ENCODE measurements at regions not wholly inside any gene's neighbourhood (a gene's known extent, or its start where the extent isn't known, plus 50 kb on each side); places are given as distances from the start of the nearest gene placed in this dataset.

DNA sequence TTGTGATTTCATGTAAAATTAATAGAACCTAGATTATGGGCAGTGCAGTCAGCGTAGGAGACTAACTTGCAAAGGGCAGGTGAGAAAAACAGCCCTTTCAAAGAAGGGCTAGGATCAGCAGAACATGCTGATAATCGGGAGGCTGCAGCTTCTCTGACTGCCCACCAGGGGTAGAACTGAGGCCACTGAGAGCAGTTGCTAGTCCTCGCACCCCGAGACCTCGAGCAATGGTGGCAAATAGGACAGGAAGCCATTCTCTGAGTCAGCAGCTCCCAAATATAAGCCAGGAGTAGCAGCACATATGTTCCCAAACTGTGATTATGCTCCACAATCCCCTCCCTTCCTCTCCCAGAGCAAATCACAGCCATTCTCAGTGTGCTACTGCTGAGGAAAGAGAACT lies 186.5 kb downstream of the MSL3 start:
- intact Hi-C loops (cut with DNase I): no loop called here
- peak in 35 of 42 donors; percentile 1 to 48 (median 20) for DNase-seq

- no peak for DNase-seq
These were observed 189.0 kb upstream of the FRMPD4 start for GRCh38 chrX:11949291-11949690.

DNA sequence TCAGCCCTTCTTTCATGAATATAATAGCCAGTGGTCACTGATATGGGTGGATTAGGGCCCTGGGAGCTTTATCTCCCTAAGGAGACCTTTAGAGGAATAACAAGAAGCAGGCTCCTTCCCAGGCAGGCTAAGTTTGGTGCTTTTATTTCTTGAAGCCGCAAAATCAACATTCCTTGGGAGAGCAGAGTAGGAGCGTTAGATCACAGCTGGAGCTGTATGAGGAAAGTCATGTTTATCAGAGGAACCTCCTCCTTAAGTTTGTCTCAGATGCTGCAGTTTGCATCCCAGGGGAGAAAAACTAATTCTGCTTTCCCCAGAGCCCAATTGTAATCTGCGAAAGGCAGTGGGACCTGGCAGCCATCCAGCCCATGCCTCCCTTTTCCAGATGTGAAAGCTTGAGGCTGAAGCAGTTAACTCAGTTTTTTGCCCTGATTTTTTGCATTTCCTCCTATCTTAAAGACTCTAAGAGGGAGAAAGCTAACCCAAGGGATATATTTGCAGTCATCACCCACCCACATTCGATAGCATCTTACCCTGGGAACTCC lies 186.0 kb upstream of the FRMPD4 start:
- intact Hi-C loops (cut with DNase I): no loop called here
- DNase-seq: no peak

More at GRCh38 chrX:11949291-11949690, 189.0 kb upstream of the FRMPD4 start:
- intact Hi-C loops (cut with DNase I): no loop called here

- intact Hi-C loops (cut with DNase I): no loop called here
These were observed 184.7 kb upstream of the FRMPD4 start for GRCh38 chrX:11953615-11954014.

DNA sequence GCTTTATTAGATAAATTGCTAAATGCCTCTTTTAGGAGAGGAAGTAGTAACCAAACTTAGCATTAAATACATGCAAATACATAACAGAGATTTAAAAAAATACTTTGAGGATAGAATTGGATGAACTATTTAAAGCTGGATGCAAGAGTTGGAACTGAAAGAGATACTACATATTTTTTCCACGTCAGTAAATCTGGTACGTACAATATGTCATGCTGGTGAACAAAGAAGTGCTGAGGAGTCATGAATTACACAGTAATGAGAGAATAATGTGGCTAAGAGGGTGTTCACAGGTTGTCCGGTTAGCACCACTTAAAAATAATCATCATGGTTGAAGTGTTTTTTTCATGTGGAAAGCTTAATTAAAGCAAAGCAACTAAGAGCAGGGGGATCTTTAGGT lies 184.1 kb upstream of the FRMPD4 start:
- DNase-seq: no peak
- intact Hi-C loops (cut with DNase I): no loop called here

More at GRCh38 chrX:11953615-11954014, 184.7 kb upstream of the FRMPD4 start:
- no peak for DNase-seq

DNA sequence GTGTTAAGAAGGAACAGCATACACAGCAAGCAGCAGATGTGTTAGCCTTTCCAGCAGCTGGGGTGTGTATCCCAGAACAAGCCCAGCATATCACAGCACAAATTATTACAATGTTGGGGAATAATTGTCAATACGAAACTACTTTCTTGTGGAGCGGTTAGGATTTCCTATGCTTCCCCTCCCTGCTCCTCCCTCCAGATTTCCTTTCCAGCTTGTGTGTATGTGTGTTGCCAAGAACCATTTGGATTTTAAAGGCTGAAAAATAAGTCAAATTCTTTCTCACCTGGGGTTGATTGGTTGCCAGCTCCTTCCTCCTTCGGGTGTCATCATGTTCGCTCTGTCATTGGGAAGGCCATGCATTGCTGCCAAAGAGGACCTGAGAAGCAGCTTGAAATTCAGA lies 178.2 kb upstream of the FRMPD4 start:
- DNase-seq: no peak
- intact Hi-C loops (cut with DNase I): no loop called here

- intact Hi-C loops (cut with DNase I): no loop called here
- DNase-seq: no peak
These were observed 172.8 kb upstream of the FRMPD4 start for GRCh38 chrX:11965436-11965835.

GRCh38 chrX:11967986-11968869 lies 170.0 kb upstream of the FRMPD4 start:
- no peak for DNase-seq
- intact Hi-C loops (cut with DNase I): no loop called here

GRCh38 chrX:11968991-11969390 lies 169.3 kb upstream of the FRMPD4 start:
- DNase-seq: no peak
- intact Hi-C loops (cut with DNase I): no loop called here

DNA sequence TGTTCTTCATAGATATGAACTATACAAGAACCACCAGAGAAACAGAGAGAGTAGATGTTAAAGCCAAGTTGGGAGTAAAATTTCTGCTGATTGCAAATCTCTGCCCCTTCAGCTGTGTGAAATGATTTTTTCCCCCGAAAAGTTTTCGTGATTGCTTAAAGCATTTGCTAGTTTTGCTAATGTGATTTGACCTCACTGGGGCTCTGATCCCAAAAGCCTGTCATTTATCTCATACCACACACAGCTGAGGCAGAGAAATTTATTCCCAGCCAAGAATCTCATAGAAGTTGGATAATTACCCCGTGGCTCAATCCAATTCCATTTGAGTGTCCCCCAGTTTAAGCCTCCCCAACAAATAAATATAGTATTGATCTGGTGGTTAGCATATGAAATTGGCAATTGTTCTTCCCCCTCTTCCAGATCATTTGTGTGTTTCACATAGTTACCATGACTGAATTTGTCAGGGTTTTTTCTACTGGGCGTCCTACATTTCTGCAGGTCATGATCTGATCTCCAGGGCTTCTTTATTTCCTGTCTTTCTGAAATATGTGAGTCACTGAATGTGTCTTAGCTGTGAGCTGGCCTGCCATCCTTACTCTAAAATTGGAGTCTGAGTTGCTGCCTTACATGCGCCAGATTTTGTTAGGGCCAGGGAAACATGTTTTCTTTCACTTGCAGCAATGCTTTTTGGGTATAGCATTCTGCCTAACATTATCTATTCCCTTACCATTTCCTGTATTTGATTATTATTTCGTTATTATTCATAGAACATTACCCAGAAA lies 167.5 kb upstream of the FRMPD4 start:
- no peak for DNase-seq
- intact Hi-C loops (cut with DNase I): no loop called here

- intact Hi-C loops (cut with DNase I): no loop called here
These were observed 161.6 kb upstream of the FRMPD4 start for GRCh38 chrX:11976663-11977062.

DNA sequence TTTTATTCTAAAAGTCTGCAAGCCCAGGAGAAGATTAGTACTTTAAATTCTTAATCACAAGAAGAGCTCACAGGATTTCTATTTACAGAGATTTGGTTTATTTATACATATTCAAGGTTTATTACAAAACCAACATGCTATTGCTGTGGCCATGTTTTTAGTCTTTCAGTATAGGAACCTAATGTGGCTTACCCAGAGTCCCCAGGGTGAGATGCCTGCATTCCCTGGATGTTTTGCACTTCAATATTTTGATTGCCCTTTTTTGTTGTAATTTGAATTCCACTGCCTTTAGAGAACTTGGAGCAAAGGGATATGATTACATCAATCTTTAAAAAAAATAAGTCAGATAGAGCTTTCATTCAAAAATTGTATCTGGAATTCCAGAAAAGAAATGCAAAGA lies 146.0 kb upstream of the FRMPD4 start:
- DNase-seq: no peak
- intact Hi-C loops (cut with DNase I): no loop called here

More at GRCh38 chrX:11976663-11977062, 161.6 kb upstream of the FRMPD4 start:
- no peak for DNase-seq

DNA sequence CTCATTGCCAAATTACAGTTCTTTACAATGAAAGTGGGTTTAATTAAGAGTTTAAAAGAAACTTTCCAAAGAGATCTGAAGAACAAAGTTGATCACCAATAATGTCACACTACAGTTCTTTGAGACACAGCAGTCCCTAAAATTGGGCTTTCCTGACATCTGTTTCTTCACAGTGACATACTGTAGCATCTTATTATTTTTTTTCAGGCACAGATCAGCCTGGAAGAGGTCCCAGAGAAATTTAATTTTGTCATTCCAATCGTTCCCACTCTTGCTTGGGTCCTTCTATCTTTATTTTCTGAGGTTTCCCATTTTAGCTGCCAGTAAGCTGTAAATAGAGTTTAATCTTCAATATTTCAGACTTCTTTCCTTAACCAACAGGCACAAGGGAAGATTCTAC lies 143.1 kb upstream of the FRMPD4 start:
- DNase-seq: no peak
- intact Hi-C loops (cut with DNase I): no loop called here

- DNase-seq: no peak
- intact Hi-C loops (cut with DNase I): no loop called here
These were observed 141.5 kb upstream of the FRMPD4 start for GRCh38 chrX:11996810-11997209.

DNA sequence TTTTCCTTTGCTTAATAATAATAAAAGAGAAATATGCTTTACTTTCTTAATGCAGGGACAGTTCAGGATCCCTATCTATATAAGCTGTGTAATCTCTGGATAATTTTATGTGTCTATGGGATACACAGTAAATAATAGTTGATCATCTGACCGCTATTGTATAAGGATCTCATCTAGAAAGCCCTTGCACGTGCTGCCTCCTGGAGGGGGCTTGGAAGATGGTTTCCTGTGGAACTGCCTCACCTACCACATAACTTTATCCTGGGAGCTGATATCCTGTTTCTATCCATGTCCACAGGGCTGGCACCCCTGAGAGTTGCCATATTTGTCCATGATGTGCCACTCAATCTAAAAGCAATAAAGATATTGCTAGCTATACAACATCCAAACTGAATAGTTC lies 139.3 kb upstream of the FRMPD4 start:
- DNase-seq: no peak
- intact Hi-C loops (cut with DNase I): no loop called here

DNA sequence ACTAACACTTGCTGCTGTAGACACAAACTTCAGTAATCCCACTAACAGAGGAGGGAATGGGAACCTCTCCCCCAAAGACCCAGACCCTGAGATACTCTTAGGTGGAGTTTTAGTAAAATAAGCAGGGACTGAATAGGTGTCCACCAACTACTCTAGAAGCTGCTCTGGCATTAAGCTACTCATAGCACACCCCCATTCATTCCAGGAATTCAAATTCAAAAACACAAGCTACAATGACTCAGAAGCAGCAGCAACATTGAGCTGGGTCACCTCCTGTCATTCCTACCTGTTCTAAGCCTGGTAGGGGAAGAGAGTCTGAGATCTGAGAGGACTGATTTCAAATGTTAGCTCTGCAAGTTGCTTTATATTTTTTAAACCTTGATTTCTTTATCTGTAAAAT lies 135.4 kb upstream of the FRMPD4 start:
- intact Hi-C loops (cut with DNase I): no loop called here

GRCh38 chrX:12007881-12008280 lies 130.4 kb upstream of the FRMPD4 start:
- intact Hi-C loops (cut with DNase I): no loop called here

More for the DNA sequence above, 135.4 kb upstream of the FRMPD4 start:
- DNase-seq: peak in 7 of 42 donors; percentile 2 to 40 (median 9)

DNA sequence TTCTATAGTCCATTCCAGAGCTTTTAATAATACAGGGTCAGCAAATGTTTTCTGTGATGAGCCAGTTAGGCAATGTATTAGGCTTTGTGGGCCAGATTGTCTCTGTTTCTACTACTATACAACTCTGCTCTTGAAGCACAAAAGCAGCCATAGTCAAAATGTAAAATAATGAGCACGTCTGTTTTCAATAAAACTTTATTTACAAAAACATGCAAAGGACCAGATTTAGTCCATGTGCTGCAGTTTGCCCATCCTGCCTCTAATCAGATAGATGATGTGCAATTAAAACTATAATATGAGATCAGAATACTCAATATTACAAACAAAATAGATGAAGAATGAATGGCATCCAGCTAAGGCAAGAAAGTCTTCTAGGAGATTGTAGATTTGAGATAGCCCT lies 127.8 kb upstream of the FRMPD4 start:
- intact Hi-C loops (cut with DNase I): no loop called here
- no peak for DNase-seq

More at GRCh38 chrX:12007881-12008280, 130.4 kb upstream of the FRMPD4 start:
- no peak for DNase-seq

DNA sequence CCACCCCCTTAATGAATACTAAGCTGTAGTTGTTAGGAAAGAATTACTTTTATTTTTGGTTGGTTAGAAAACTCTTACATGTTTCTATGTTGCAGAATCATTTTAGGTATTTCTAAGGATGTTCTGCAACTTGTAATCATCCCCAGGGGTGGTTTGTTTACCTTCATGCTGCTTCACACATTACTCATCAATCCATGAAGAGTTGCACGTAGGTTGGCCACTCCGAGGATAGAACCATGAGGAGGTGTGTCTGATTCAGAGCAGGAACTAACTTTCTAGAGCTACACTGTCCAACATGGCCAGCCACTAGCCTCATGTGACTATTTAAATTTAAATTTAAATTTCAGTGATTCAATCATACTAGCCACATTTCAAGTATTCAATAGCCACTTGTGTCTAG lies 127.2 kb upstream of the FRMPD4 start:
- no peak for DNase-seq
- intact Hi-C loops (cut with DNase I): no loop called here

GRCh38 chrX:12013211-12013618 lies 125.1 kb upstream of the FRMPD4 start:
- intact Hi-C loops (cut with DNase I): no loop called here
- no peak for DNase-seq

Measured in head of caudate nucleus (tissue), 42 donors.